ENCODE measurements at regions not wholly inside any gene's neighbourhood (a gene's known extent, or its start where the extent isn't known, plus 50 kb on each side); places are given as distances from the start of the nearest gene placed in this dataset.

- no peak for TF ChIP-seq ZBTB34 (CRISPR knock-in tag; IDR thresholded peaks at IDR 0.05)
- no peak for TF ChIP-seq CTCF (IDR thresholded peaks at IDR 0.05 in 2 of 3, conservative IDR thresholded peaks at IDR 0.05 in 1 of 3; ENCODE audit: insufficient read depth in 2 of 3, low read depth in 1 of 3, low read length in 3 of 3)
- no peak for TF ChIP-seq TCF7L2 (IDR thresholded peaks at IDR 0.05; ENCODE audit: low read depth, low read length)
- no peak for TF ChIP-seq KAT7 (CRISPR knock-in tag; IDR thresholded peaks at IDR 0.05; ENCODE audit: borderline replicate concordance)
- no peak for TF ChIP-seq EZH2 (IDR thresholded peaks at IDR 0.05; ENCODE audit: borderline replicate concordance, low read depth, low read length)
- no peak for TF ChIP-seq TRIM28 (IDR thresholded peaks at IDR 0.05)
- TF ChIP-seq CREB1 (IDR thresholded peaks at IDR 0.05) = no peak
- TF ChIP-seq CREB1 (CRISPR knock-in tag; IDR thresholded peaks at IDR 0.05) = no peak
- no peak for TF ChIP-seq POLR2AphosphoS5 (IDR thresholded peaks at IDR 0.05; ENCODE audit: control insufficient read depth, insufficient read depth, low read depth, low read length)
- TF ChIP-seq XRCC4 (IDR thresholded peaks at IDR 0.05; ENCODE audit: extremely low read depth, insufficient read depth, insufficient read length) = no peak
- TF ChIP-seq BRF1 (IDR thresholded peaks at IDR 0.05; ENCODE audit: borderline replicate concordance, extremely low read depth, insufficient read length) = no peak
- TF ChIP-seq YY1 (IDR thresholded peaks at IDR 0.05; ENCODE audit: borderline replicate concordance in 1 of 3, control insufficient read depth in 1 of 3, extremely low read depth in 1 of 3, insufficient read depth in 3 of 3, insufficient read length in 1 of 3, insufficient replicate concordance in 2 of 3, low read depth in 1 of 3, low read length in 2 of 3) = no peak
- TF ChIP-seq ZNF583 (CRISPR knock-in tag; IDR thresholded peaks at IDR 0.05) = no peak
- no peak for TF ChIP-seq NRF1 (conservative IDR thresholded peaks at IDR 0.05 in 1 of 2, IDR thresholded peaks at IDR 0.05 in 1 of 2)
- TF ChIP-seq ZNF274 (IDR thresholded peaks at IDR 0.05; ENCODE audit: borderline replicate concordance, low read depth, low read length) = no peak
Observed at GRCh38 chr15:93265111-93265556, 176.1 kb upstream of the RGMA start.

Measured in K562 (cell line).